Neural crest cell (in vitro differentiated cells): ENCODE measurements at regions not wholly inside any gene's neighbourhood (a gene's known extent, or its start where the extent isn't known, plus 50 kb on each side); places are given as distances from the start of the nearest gene placed in this dataset.
A peak's percentile ranks its signal among the peaks of the same experiment; 100 is the strongest.

Source experiments
- DNase-seq: peaks from one replicate; pipeline ENCODE4 v3.0.0; 2021; ENCODE audit warnings: low read depth, mixed read lengths, low spot score
- H3K27ac Mint-ChIP-seq: one replicate; pipeline ENCODE4 v1.8.0; 2021; ENCODE audit warnings: mild to moderate bottlenecking, mixed read lengths; ENCODE audit not compliant: unreplicated experiment
- H3K27me3 Mint-ChIP-seq: 2 replicates; pipeline ENCODE4 v1.8.0; 2021; ENCODE audit warnings: low read depth, mild to moderate bottlenecking, mixed read lengths
- H3K36me3 Mint-ChIP-seq: 2 replicates; pipeline ENCODE4 v1.8.0; 2021; ENCODE audit warnings: low read depth, mild to moderate bottlenecking, mixed read lengths
- H3K4me1 Mint-ChIP-seq: 2 replicates; pipeline ENCODE4 v1.8.0; 2021; ENCODE audit warnings: mixed read lengths
- H3K4me3 Mint-ChIP-seq: one replicate; pipeline ENCODE4 v1.8.0; 2021; ENCODE audit warnings: mild to moderate bottlenecking, mixed read lengths
- H3K9me3 Mint-ChIP-seq: 2 replicates; pipeline ENCODE4 v1.8.0; 2021; ENCODE audit warnings: mixed read lengths
- CTCF ChIP-seq: fragments of 200-600 bp; sonication (generic); conservative IDR thresholded peaks from 2 replicates; pipeline ENCODE4 v1.5.0; 2021; ENCODE audit warnings: antibody characterized with exemption, mild to moderate bottlenecking

DNA sequence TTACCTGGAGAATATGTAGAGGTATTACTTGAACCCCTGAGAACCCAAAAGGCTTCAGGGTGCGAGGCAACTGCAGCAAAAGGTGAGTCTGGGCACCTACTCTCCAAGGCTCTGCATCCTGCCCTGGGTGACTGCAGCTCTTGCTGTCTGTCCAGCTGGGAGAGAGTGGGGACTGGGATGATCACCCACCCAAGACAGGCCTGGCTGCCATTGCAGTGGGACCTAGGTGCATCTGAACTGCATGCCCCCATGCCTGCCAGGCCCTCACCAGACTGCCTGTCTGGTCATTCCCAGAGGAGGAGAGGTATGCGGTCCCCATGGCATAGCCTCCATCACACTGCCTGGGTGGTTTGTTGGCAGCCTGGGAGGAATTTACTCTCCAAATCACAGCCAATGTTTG is 563.9 kb downstream of the TFAP2A start:
- no peak for TF ChIP-seq CTCF
- DNase-seq: no peak
- H3K4me1 Mint-ChIP-seq: no peaks in the 10 kb centered on the region
- H3K9me3 Mint-ChIP-seq: peaks cover 29% of the 10 kb centered on the region
- no peak overlapping the region for H3K27ac Mint-ChIP-seq
- peaks cover 29% of the 10 kb centered on the region for H3K36me3 Mint-ChIP-seq
- no peaks in the 10 kb centered on the region for H3K27me3 Mint-ChIP-seq
- H3K4me3 Mint-ChIP-seq: no peak overlapping the region

- Mint-ChIP-seq H3K4me3 (no peak overlapping the region), H3K27ac (no peak overlapping the region), H3K36me3 (peaks cover 19% of the 10 kb centered on the region), H3K4me1 (no peaks in the 10 kb centered on the region), H3K9me3 (peaks cover 16% of the 10 kb centered on the region), H3K27me3 (no peaks in the 10 kb centered on the region)
- TF ChIP-seq CTCF: no peak
- no peak for DNase-seq
These were observed 566.8 kb downstream of the TFAP2A start for GRCh38 chr6:9848094-9848493.

DNA sequence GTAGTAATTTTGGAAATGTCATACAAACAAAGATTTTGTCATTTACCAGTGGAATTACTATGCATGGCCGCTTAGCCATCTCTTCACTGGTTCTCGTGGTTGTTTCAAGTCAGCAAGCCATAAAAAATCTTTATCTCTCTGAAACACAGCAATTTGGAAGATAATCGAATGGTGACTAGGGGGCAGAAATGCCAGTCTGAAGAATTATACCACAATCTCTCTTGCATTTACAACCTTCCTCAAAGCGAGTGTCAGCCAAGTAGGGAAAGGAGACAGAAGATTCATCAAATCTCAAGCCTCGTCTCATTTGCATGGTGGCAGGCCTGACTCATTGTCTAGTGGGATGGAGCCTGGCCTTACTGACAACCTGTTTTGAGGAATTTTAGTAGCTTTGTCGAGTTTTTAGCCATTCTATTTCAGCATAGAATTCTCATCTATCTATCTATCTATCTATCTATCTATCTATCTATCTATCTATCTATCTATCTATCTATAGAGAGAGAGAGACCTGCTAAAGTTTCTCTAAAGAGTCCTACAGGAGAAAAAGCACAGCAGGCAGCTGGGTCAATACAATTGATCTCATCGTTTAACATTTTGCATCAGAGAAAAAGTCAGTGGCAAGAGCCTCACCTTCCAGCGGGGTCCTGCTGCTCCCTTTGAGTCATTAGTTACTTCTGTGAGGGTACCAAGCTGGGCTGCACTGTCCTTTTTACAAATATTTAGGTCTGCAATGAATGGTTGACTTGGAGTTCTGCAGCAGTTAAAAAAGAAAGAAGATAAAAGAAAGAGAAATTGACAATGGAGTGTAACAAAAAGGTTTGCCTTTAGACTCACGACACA is 572.8 kb downstream of the TFAP2A start:
- no peak for TF ChIP-seq CTCF
- Mint-ChIP-seq H3K4me1 (peaks cover 4% of the 10 kb centered on the region), H3K27ac (no peak overlapping the region), H3K36me3 (peaks cover 5% of the 10 kb centered on the region), H3K9me3 (peaks cover 2% of the 10 kb centered on the region), H3K27me3 (no peaks in the 10 kb centered on the region), H3K4me3 (no peak overlapping the region)
- DNase-seq: no peak

DNA sequence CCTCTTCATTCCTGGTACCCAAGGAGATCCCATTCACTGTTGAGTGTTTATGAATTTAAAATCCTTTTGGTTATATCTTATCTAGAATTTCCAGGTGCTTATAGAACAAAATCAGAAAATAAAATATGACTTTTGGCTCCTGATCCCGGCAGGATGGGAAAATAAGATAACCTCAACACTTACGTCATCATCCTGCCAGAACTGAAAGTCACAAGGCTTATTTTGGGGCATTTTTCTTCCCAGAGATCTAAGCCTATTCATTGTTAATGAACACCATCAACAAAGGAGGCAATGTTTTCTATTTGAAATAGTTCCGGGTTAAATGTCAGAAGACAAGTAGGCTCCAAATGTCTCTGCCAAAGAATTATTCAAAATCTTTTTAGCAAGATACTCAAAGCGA is 580.6 kb downstream of the TFAP2A start:
- Mint-ChIP-seq H3K36me3 (no peaks in the 10 kb centered on the region), H3K9me3 (peaks cover 4% of the 10 kb centered on the region), H3K4me1 (peaks cover 18% of the 10 kb centered on the region), H3K27ac (peak overlapping the region; percentile 60), H3K27me3 (no peaks in the 10 kb centered on the region), H3K4me3 (no peak overlapping the region)
- no peak for DNase-seq
- TF ChIP-seq CTCF: no peak

DNA sequence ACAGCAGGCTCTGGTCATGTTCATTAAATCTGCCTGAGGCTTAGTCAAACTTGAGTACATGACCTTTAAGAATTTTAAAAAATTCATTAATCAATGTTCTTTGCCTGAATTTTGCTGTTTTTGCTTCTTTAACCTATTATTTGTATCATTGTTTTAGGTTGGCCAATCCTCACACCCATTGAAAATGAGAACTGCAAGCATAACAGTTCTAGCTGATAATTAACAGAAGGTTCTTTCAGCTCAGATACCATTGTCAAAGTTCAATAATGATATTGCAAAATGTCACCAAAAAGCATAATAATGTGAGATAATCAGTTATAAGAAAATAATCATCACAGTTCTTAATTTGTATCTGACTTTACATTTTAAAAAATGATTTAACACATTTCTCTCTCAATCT is 583.1 kb downstream of the TFAP2A start:
- peaks cover 29% of the 10 kb centered on the region for H3K4me1 Mint-ChIP-seq
- DNase-seq: no peak
- no peaks in the 10 kb centered on the region for H3K27me3 Mint-ChIP-seq
- no peaks in the 10 kb centered on the region for H3K36me3 Mint-ChIP-seq
- TF ChIP-seq CTCF: no peak
- no peak overlapping the region for H3K4me3 Mint-ChIP-seq
- no peak overlapping the region for H3K27ac Mint-ChIP-seq
- peaks cover 4% of the 10 kb centered on the region for H3K9me3 Mint-ChIP-seq
